A673 (cell line): ENCODE measurements at regions not wholly inside any gene's neighbourhood (a gene's known extent, or its start where the extent isn't known, plus 50 kb on each side); places are given as distances from the start of the nearest gene placed in this dataset.

Experiments
- BruUV-seq: library from RNA; stranded (reverse); fragments of 400-500 nt; replicated peaks from 2 replicates; lab custom pipeline; 2021; lab: Mats Ljungman, UMichigan
- CTCF ChIA-PET: fragments of 300-600 bp; sonication (Branson Sonifier 250); formaldehyde crosslinking; loops from one replicate; lab custom pipeline; 2022; ENCODE audit warnings: antibody characterized with exemption; lab: Charles Lee
- POLR2A ChIA-PET: fragments of 300-600 bp; sonication (Branson Sonifier 250); formaldehyde crosslinking; loops from one replicate; lab custom pipeline; 2022; ENCODE audit warnings: antibody characterized with exemption; ENCODE audit not compliant: low non-redundant PET; lab: Charles Lee
- DNase-seq: peaks from one replicate; pipeline ENCODE4 v3.0.0-alpha.2; 2015; ENCODE audit warnings: low spot score
- H3K27ac ChIP-seq: fragments of 200-600 bp; sonication (generic); 2 replicates; pipeline ENCODE4 v1.5.1; 2016; ENCODE audit warnings: mixed run types, low read depth, mild to moderate bottlenecking, mixed read lengths, antibody characterized with exemption, low read length; ENCODE audit not compliant: poor library complexity, severe bottlenecking
- H3K27me3 ChIP-seq: fragments of 200-600 bp; sonication (generic); replicated peaks from 2 replicates; pipeline ENCODE4 v1.6.1; 2017; ENCODE audit warnings: mixed run types, low read depth, mild to moderate bottlenecking, mixed read lengths, antibody characterized with exemption, low read length; ENCODE audit not compliant: insufficient read depth, poor library complexity
- H3K36me3 ChIP-seq: fragments of 200-600 bp; sonication (generic); 2 replicates; pipeline ENCODE4 v1.6.1; 2016; ENCODE audit warnings: mixed run types, mild to moderate bottlenecking, mixed read lengths, antibody characterized with exemption, low read length; ENCODE audit not compliant: insufficient read depth, poor library complexity, severe bottlenecking
- H3K4me1 ChIP-seq: fragments of 200-600 bp; sonication (generic); 2 replicates; pipeline ENCODE4 v1.6.1; 2017; ENCODE audit warnings: mixed run types, mild to moderate bottlenecking, mixed read lengths, antibody characterized with exemption, low read length; ENCODE audit not compliant: insufficient read depth, poor library complexity, severe bottlenecking
- H3K4me3 ChIP-seq: fragments of 200-600 bp; sonication (generic); 2 replicates; pipeline ENCODE4 v1.5.1; 2016; ENCODE audit warnings: low read depth, mixed run types, mild to moderate bottlenecking, mixed read lengths, low read length; ENCODE audit not compliant: poor library complexity, severe bottlenecking
- H3K9me3 ChIP-seq: fragments of 200-600 bp; sonication (generic); 2 replicates; pipeline ENCODE4 v1.6.1; 2016; ENCODE audit warnings: mixed run types, low read depth, mild to moderate bottlenecking, mixed read lengths, antibody characterized with exemption, low read length; ENCODE audit not compliant: poor library complexity, severe bottlenecking
- CTCF ChIP-seq: fragments of 300-800, 200-600 bp; sonication (generic); conservative IDR thresholded peaks from 2 replicates; pipeline ENCODE4 v1.5.1; 2017; ENCODE audit warnings: low read depth, mild to moderate bottlenecking, antibody characterized with exemption, low read length, moderate library complexity, mixed read lengths
- EZH2 ChIP-seq: fragments of 200-600 bp; sonication (generic); IDR thresholded peaks from 2 replicates; pipeline ENCODE4 v1.6.1; 2017; ENCODE audit warnings: borderline replicate concordance, low read depth, mild to moderate bottlenecking, mixed read lengths, antibody characterized with exemption, low read length; ENCODE audit not compliant: poor library complexity, severe bottlenecking
- intact Hi-C: fragments of 100-400 bp; cut with micrococcal nuclease; formaldehyde crosslinking; loops from one replicate; pipeline ENCODE4 v1.10.0; 2022; ENCODE audit not compliant: unreplicated experiment

GRCh38 chr17:27157297-27157696, 136.6 kb upstream of the WSB1 start:
- intact Hi-C loops: no loop called here

GRCh38 chr17:27157898-27158297, 136.0 kb upstream of the WSB1 start:
- H3K9me3 ChIP-seq: no peaks in the 10 kb centered on the region
- intact Hi-C loops: no loop called here
- no TSS peak for BruUV-seq
- H3K36me3 ChIP-seq: no peaks in the 10 kb centered on the region
- ChIA-PET CTCF (no interaction called here), POLR2A (no interaction called here)
- H3K27ac ChIP-seq: no peak overlapping the region
- DNase-seq: no peak
- no peaks in the 10 kb centered on the region for H3K4me1 ChIP-seq
- TF ChIP-seq CTCF (no peak), EZH2 (no peak)
- no peaks in the 10 kb centered on the region for H3K27me3 ChIP-seq
- no peak overlapping the region for H3K4me3 ChIP-seq

More at GRCh38 chr17:27157297-27157696, 136.6 kb upstream of the WSB1 start:
- no TSS peak for BruUV-seq
- Histone ChIP-seq H3K27ac (no peak overlapping the region), H3K4me1 (no peaks in the 10 kb centered on the region), H3K9me3 (no peaks in the 10 kb centered on the region), H3K27me3 (no peaks in the 10 kb centered on the region), H3K4me3 (no peak overlapping the region), H3K36me3 (no peaks in the 10 kb centered on the region)
- no peak for TF ChIP-seq EZH2
- TF ChIP-seq CTCF: no peak
- POLR2A ChIA-PET: no interaction called here
- DNase-seq: no peak
- CTCF ChIA-PET: no interaction called here

DNA sequence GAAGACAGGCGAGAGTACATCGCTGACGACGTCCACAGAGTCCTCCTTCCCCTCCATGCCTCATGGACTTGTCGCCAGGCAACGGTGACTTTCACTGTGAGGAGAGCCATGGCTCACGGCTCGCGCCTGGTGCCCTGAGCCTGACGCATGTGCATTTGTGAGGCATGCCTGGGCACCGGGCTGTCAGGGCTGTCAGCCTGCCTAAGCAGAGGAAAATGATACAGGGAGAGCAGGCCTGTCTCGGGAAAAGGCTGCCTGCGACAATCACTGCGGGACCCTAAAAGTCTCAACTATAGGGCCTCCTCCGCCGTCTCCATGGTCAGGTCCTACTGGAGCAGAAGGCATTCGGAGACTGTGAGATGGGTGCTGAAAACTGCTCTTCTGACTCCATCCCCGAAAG, 135.5 kb upstream of the WSB1 start:
- H3K36me3 ChIP-seq: no peaks in the 10 kb centered on the region
- TF ChIP-seq EZH2 (no peak), CTCF (no peak)
- BruUV-seq: no TSS peak
- intact Hi-C loops: no loop called here
- ChIA-PET CTCF (no interaction called here), POLR2A (no interaction called here)
- no peak overlapping the region for H3K4me3 ChIP-seq
- no peaks in the 10 kb centered on the region for H3K9me3 ChIP-seq
- DNase-seq: no peak
- H3K4me1 ChIP-seq: no peaks in the 10 kb centered on the region
- no peak overlapping the region for H3K27ac ChIP-seq
- no peaks in the 10 kb centered on the region for H3K27me3 ChIP-seq
